Retinal pigment epithelial cell (primary cell): ENCODE measurements at regions not wholly inside any gene's neighbourhood (a gene's known extent, or its start where the extent isn't known, plus 50 kb on each side); places are given as distances from the start of the nearest gene placed in this dataset.

Source experiments
- DNase-seq: peaks from one replicate; pipeline ENCODE4 v3.0.0-alpha.2; 2010; ENCODE audit warnings: low read depth
- H3K4me3 ChIP-seq: 2 replicates; pipeline ENCODE4 v1.5.1; 2011; ENCODE audit warnings: mild to moderate bottlenecking, low read length, control low read depth, moderate library complexity
- CTCF ChIP-seq: conservative IDR thresholded peaks from 2 replicates; pipeline ENCODE4 v1.5.1; 2011; ENCODE audit warnings: low read depth, low read length, control low read depth, inconsistent platforms

- no peak for DNase-seq
- TF ChIP-seq CTCF, result no peak
- no peak overlapping the region for H3K4me3 ChIP-seq
Observed at GRCh38 chr13:91074091-91074490, 273.4 kb upstream of the MIR17HG start.

GRCh38 chr13:91076830-91077229 lies 270.7 kb upstream of the MIR17HG start:
- H3K4me3 ChIP-seq, result no peak overlapping the region
- DNase-seq, result no peak
- no peak for TF ChIP-seq CTCF

- H3K4me3 ChIP-seq, result no peak overlapping the region
- peak; percentile 41 for TF ChIP-seq CTCF
- no peak for DNase-seq
Observed at GRCh38 chr13:91078093-91078679, 269.3 kb upstream of the MIR17HG start.

GRCh38 chr13:91079176-91079575 lies 268.3 kb upstream of the MIR17HG start:
- TF ChIP-seq CTCF, result no peak
- no peak for DNase-seq
- no peak overlapping the region for H3K4me3 ChIP-seq

- TF ChIP-seq CTCF, result no peak
Observed at GRCh38 chr13:91085127-91085526, 262.4 kb upstream of the MIR17HG start.

GRCh38 chr13:91086936-91087716 lies 260.4 kb upstream of the MIR17HG start:
- TF ChIP-seq CTCF, result no peak
- no peak for DNase-seq
- H3K4me3 ChIP-seq, result no peak overlapping the region

More at GRCh38 chr13:91085127-91085526, 262.4 kb upstream of the MIR17HG start:
- no peak for DNase-seq
- H3K4me3 ChIP-seq, result no peak overlapping the region

- no peak overlapping the region for H3K4me3 ChIP-seq
Observed at GRCh38 chr13:91097269-91097668, 250.2 kb upstream of the MIR17HG start.

More at GRCh38 chr13:91097269-91097668, 250.2 kb upstream of the MIR17HG start:
- TF ChIP-seq CTCF, result no peak
- no peak for DNase-seq
